GM18511 (cell line): ENCODE measurements at regions not wholly inside any gene's neighbourhood (a gene's known extent, or its start where the extent isn't known, plus 50 kb on each side); places are given as distances from the start of the nearest gene placed in this dataset.

Experiments
- ATAC-seq: cut with Tn5 transposase; IDR thresholded peaks from one replicate; pipeline ENCODE4 v1.9.1; 2021; ENCODE audit warnings: mild to moderate bottlenecking, moderate library complexity; ENCODE audit not compliant: unreplicated experiment

GRCh38 chr22:27193215-27193614 is 535.8 kb downstream of the MIAT start:
- no peak for ATAC-seq

GRCh38 chr22:27193636-27194035 is 536.2 kb downstream of the MIAT start:
- no peak for ATAC-seq

- ATAC-seq, result no peak
Observed at GRCh38 chr22:27194096-27194748, 536.8 kb downstream of the MIAT start.

GRCh38 chr22:27195094-27195493 is 537.7 kb downstream of the MIAT start:
- ATAC-seq, result no peak

GRCh38 chr22:27195494-27195893 is 538.1 kb downstream of the MIAT start:
- no peak for ATAC-seq

GRCh38 chr22:27196606-27197005 is 539.2 kb downstream of the MIAT start:
- no peak for ATAC-seq

GRCh38 chr22:27197052-27197451 is 539.7 kb downstream of the MIAT start:
- no peak for ATAC-seq

GRCh38 chr22:27197618-27198017 is 540.2 kb downstream of the MIAT start:
- no peak for ATAC-seq

- ATAC-seq, result no peak
Observed at GRCh38 chr22:27198518-27199035, 541.2 kb downstream of the MIAT start.

GRCh38 chr22:27199354-27199753 is 542.0 kb downstream of the MIAT start:
- ATAC-seq, result no peak

- ATAC-seq, result no peak
Observed at GRCh38 chr22:27201276-27201675, 543.9 kb downstream of the MIAT start.

- ATAC-seq, result no peak
Observed at GRCh38 chr22:27201741-27202140, 544.4 kb downstream of the MIAT start.

- ATAC-seq, result no peak
Observed at GRCh38 chr22:27203276-27203660, 545.9 kb downstream of the MIAT start.

- ATAC-seq, result no peak
Observed at GRCh38 chr22:27204280-27204679, 546.9 kb downstream of the MIAT start.

GRCh38 chr22:27204817-27205216 is 547.4 kb downstream of the MIAT start:
- ATAC-seq, result no peak

- no peak for ATAC-seq
Observed at GRCh38 chr22:27205492-27206373, 548.3 kb downstream of the MIAT start.

GRCh38 chr22:27206374-27207133 is 549.2 kb downstream of the MIAT start:
- ATAC-seq, result no peak

- no peak for ATAC-seq
Observed at GRCh38 chr22:27207266-27207665, 549.9 kb downstream of the MIAT start.

- ATAC-seq, result no peak
Observed at GRCh38 chr22:27207907-27208306, 550.5 kb downstream of the MIAT start.

GRCh38 chr22:27210111-27210730 is 552.8 kb downstream of the MIAT start:
- no peak for ATAC-seq

GRCh38 chr22:27212102-27212501 is 554.7 kb downstream of the MIAT start:
- ATAC-seq, result no peak
